HG02763 (cell line): ENCODE measurements at regions not wholly inside any gene's neighbourhood (a gene's known extent, or its start where the extent isn't known, plus 50 kb on each side); places are given as distances from the start of the nearest gene placed in this dataset.
"Not testable (repeated sequence)": the region's sequence is repeated elsewhere in the genome, so short reads cannot be mapped to it uniquely, and the experiment has no call there.

Source experiments
- ATAC-seq: cut with Tn5 transposase; IDR thresholded peaks from one replicate; pipeline ENCODE4 v1.9.1; 2021; ENCODE audit warnings: mild to moderate bottlenecking, moderate library complexity; ENCODE audit not compliant: unreplicated experiment

DNA sequence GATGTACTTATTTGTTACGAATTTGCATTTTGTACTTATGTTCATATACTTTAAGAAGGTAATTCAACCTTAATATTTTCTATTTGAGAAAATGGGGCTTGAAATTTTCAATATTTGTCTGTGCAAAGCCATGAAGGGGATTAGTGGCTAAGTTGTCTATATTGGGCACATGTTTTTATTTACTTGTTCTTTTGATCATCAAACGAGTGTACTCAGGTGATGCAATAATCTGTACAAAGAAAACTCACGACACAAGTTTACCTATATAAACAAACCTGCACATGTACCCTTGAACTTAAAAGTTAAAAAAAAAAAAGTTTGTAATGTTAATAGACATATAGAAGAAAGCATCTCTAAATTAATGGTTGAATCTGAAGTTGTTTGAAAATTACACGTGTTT, 658.9 kb upstream of the SYT4 start:
- no peak for ATAC-seq

DNA sequence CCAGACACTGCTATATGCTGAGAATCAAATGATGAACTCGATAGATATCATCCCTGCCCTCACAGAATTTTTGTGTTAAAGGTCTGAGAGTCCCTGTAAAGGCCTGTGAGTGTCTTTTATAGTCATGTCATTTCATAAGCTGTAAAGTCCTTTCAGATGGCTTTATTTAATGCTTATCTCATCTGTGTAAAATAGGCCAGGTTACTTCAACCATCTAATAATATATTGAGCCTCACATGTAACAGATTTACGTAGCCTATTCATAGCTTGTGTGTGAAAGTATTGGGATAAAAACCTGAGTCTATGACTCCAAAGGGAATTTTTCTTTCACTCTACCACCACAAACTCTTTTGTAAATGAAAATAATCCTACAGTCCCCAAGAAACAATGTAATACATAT, 672.0 kb upstream of the SYT4 start:
- no peak for ATAC-seq

DNA sequence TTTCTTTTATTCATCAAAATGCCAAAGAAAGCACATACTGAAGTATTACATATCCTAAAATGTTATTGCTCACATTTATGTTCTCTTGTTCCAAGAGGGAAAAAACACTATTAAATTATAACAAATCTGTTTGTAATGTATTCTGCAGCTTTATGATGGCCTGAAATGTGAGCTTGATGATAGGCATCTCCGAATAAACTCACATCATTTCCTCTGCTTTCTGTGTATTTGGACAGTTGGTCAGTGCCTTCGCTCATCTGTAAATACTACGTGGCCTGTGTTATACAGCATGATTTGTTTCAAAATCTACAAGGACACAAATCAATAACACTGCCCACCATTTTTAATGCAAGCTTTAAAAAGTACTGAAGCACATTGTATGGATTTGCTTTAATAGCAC, 672.8 kb upstream of the SYT4 start:
- ATAC-seq = no peak

DNA sequence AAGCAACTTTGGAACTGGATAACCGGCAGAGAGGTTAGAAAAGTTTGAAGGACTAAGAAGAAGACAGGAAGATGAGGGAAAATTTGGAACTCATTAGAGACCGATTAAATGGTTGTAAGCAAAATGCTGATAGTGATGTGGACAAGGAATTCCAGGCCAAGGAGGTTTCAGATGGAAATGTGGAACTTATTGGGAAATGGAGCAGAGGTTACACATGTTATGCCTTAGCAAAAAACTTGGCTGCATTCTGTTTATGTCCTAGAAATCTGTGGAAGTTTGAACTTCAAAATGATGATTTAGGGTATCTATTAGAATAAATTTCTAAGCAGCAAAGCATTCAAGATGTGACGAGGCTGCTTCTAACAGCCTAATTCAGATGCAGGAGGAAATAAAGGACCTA, 675.1 kb upstream of the SYT4 start:
- ATAC-seq = no peak

DNA sequence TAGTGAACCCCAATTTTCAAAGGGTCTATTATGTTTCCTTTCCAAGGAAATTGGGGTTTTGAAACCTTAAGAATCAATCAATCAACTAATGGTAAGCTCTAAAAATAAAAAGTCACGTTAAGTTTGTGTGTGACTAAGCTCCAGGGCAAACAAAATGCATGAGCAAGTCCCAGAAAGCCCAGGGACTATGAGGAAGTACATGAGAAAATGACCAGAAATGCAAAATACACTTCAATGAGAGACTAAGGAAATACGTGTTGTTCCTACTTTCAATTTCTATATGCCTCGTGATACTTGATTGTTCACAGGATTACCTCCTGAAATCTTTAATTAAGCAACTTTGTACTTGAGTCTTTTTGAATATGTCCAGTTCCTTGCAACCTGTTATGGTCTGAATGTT, 684.4 kb upstream of the SYT4 start:
- ATAC-seq = no peak

DNA sequence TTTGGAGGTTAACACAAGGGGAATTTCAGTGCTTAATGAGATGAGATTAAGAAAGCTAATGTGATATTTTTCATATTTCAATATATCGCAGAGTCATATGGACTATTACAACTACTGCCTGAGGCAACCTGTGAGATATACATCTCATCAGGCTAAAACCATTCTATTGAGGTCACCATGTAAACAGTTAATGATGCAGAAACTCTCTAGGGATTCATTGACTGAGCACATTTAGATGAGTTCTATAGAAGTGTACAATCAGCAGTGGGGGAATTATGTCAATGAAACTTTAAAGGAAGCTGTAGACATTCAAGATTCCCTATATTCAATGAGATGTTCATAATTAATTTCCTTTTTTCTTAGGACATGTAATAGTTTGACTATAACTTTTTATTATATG, 687.4 kb upstream of the SYT4 start:
- ATAC-seq = no peak

DNA sequence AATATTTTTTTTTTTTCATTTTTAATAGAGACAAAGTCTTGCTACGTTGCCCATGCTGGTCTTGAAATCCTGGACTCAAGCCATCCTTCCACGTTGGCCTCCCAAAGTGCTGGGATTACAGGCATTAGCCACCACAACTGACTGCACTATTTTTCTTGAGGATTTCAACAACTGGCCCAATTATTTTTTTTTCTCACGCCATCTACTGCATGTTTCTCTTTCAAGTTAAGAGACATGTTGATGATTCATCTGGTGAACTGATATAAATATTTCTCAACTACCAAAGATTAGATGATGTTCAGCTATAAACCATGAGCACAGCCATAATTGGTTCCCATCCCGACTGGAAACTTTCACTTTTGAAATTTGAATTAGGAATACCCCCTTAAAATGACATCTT, 688.4 kb upstream of the SYT4 start:
- ATAC-seq = no peak

DNA sequence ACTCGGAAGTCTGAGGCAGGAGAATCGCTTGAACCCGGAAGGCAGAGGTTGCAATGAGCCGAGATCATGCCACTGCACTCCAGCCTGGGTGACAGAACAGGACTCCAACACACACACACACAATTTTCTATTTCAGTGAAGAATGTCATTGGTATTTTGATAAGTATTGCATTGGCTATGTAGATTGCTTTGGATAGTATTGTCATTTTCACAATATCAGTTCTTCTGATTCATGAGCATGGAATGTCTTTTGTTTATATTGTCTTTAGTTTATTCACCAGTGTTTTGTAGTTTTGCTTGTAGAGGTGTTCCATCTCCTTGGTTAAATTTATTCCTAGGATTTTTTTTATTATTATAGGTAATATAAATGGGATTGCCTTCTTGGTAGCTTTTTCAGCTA, 693.4 kb upstream of the SYT4 start:
- ATAC-seq = no peak

DNA sequence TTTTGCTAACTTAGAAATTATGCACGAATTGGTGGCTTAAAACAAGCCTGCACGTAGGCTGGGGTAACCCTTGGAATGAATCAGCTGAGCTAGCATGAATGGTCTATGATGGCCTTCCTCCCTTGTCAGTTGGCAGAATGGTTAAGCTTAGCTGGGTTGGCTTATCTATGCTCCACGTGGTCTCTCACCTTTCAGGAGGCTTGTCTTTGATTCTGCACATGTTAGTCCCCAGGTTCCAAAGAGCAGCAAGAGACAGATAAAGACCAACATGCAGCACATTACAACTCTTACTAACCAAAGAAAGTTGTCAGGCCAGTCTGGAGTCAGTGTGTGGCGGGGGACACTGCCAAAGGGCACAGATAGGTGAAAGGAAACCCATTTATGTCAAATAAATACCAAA, 700.9 kb upstream of the SYT4 start:
- no peak for ATAC-seq

DNA sequence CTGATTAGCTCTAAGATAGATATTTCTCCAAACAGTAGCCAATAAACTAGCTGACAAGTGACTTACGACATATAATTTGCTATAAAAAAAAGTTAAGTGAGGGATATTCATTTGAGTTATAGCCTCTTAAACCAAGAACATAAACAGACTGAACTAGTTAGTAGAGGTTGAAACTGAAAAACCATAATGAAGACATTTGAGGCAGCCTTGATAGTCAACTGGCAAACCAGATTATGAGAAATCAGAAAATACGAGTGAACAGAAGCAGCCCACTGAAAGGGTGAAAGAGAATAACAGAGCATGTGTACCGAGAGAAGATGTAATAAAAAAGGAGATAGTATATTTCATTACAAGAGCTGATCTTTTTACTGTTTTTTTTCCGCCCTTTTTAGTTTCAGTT, 698.1 kb upstream of the SETBP1 start:
- no peak for ATAC-seq

DNA sequence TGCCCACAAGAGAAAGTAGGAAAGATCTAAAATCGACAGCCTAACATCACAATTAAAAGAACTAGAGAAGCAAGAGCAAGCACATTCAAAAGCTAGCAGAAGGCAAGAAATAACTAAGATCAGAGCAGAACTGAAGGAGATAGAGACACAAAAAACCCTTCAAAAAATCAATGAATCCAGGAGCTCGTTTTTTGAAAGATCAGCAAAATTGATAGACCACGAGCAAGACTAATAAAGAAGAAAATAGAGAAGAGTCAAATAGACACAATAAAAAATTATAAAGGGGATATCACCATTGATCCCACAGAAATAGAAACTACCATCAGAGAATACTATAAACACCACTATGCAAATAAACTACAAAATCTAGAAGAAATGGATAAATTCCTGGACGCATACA, 693.6 kb upstream of the SETBP1 start:
- ATAC-seq = not testable (repeated sequence)

DNA sequence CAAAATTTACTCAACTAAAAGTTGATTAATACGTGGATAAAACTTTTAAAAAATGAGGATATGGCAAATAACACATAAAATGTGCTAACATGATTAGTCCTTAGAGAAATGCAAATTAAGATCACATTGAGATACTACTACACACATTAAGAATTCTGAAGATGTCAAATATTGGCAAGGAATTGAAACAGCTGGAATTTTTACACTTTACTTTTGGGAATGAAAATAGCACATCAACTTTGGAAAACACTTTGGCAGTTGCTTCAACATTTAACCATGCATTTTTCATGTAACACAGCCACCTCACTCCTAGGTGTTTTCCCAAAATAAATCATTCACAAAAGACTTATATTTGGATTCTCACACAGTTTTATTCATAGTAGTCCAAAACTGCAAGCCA, 687.9 kb upstream of the SETBP1 start:
- no peak for ATAC-seq

DNA sequence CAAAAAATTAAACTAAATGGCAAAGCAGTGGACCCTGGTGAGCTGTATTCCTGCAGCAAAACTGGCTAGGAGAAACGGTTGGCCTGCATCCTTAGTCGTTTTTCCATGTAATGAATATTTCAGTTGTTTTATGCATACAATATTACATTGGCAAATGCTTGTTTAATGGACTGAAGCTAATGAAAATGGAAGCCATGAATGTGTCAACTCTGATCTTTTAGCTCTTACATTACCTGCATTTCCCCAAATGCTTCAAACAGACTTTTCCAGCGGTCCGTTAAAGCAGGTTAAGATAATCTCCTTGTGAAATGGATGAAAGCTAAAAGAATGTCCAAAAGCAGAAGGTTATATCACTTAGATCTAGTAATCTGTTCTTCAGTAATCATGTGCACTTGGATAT, 686.3 kb upstream of the SETBP1 start:
- no peak for ATAC-seq

DNA sequence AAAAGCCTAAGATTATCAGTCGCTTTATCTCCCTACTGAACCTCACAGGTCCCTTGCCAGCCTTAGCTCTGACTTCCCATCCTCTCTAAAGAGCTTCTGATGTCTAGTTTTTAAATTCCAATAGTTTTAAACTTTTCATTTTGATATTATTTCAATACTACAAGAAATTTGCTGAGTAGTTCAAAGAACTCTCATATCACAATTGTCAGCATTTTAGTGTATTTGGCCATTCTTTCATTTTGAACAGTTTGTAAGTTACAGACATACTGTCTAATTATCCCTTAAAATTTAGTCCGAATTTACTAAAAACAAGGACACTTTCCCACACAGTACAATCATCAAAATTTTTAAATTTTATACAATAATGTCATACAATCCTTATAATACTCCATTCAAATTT, 666.8 kb upstream of the SETBP1 start:
- no peak for ATAC-seq

DNA sequence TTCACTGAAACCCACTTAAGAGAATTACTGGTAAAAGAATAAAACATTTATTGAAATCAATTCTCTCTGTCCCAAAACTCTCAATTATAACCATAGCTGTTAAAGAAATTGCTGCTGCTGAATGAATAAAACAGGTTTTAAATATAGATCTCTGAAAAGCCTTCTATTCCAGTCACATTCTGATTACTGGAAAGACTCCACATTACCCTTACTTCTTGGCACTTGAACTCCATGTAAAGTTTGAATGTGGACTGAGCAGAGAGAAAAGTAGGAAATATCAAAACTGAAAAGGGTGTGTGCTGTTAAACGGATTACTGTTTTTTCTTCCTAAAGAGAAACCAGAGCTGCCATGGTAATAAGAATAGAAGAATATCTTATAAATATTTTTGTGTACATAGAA, 655.3 kb upstream of the SETBP1 start:
- ATAC-seq = no peak

DNA sequence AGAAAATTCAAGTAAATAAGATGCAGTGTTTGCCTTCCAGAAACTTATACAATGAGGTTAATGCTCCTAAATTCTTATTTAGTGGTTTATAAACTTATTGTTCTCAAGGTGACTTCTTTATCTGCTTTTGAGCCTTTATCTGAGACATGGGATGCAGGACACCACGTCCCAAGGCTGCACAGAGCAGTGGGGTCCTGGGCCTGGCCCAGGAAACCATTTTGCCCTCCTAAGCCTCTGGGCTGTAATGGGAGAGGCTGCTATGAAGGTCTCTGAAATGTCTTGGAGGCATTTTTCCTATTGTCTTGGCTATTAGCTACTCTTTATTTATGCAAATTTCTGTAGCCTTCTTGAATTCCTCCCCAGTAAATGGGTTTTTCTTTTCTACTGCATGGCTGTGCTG, 652.6 kb upstream of the SETBP1 start:
- no peak for ATAC-seq

DNA sequence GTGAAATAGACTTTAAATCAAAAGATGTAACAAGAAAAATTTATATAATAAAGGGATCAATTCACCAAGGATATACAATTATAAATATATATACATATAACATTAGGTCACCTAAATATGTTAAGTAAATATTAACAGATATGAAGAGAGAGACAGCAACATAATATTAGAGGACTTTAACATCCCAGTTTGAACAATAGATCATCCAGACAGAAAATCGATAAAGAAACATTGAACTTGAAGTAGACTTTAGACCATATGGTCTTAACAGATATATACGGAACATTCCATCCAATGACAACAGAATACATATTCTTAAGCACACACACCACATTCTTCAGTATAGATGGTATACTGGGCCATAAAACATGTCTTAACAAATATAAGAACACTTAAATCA, 649.6 kb upstream of the SETBP1 start:
- no peak for ATAC-seq

DNA sequence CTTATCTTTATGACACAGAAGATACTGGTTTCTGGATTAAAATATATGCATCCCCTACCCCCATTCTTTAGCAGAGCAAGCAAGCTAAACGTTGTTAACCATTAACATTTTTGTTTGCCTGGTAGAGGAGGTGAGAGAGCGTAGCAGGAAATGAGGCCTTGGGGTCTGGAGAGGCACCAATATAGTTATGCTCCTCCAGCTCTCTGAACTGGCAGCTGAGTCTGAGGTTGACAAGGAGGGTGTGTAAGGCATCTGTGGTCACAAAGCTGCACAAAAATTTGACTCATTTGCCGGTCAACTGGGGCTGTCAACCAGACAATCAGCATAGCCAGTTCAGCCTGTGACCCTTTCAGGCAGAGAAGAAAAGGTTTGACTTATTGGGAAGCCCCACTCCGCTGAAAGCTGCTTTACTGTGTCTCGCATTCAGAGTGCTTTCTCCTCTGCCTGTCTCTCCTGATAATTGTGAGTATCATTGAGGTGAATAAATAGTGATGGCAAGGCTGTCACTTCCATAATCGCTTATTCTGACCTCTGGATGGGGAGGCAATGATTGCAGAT, 647.5 kb upstream of the SETBP1 start:
- peak; percentile 63 for ATAC-seq

DNA sequence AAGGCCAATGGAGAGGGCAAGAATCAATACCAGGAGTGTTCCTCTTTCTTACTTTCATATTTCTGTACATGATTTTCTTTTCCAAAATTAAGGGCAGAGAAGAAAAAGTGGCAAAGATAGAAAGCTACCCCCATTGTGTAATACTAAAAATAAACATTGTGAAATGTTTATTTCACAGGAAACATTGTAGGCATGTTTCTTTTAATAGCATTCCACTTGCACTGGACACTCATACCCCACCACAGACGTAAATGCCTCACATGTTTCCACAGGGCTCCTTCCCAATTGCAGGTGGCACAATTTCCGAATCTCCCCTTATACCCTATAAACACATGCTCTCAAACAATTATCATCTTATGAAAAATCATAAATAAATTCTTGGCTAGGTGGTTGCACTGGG, 645.1 kb upstream of the SETBP1 start:
- ATAC-seq = no peak

DNA sequence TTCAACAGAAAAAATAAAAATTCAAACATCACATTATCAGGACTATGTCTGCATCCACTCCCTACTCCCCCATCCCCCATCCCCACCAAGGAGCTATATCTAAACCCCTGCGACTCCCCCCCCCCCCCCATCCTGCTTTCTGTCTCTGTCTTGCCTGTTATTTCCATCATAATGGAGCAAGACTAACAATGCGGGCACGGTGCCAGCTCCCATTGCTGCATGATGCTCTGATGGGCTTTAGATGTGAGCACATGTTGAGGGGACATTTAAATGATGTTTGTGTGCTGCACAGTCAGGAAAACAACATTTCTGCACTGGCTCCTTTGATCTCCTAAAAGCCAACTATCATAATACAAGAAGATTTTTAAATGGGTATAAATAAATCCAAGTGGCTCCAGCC, 644.2 kb upstream of the SETBP1 start:
- no peak for ATAC-seq

DNA sequence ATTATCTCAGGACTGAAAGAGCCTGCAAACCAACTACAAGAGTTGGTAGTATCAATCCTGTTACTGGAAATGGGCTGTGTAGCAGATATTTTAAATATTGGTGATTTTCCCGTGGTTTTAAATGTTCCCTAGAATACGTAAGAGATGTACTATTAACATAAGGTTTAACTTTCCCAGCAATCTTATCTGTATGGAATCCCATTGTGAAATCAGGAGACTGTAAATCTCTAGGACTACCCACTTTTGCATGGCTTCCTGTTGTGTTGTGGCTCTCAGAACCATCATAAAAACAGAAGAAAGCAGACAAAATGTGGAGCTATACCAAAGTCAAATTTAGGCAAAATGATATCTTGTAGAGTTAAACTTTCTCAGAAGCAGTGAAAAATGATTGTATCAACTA, 641.5 kb upstream of the SETBP1 start:
- no peak for ATAC-seq

DNA sequence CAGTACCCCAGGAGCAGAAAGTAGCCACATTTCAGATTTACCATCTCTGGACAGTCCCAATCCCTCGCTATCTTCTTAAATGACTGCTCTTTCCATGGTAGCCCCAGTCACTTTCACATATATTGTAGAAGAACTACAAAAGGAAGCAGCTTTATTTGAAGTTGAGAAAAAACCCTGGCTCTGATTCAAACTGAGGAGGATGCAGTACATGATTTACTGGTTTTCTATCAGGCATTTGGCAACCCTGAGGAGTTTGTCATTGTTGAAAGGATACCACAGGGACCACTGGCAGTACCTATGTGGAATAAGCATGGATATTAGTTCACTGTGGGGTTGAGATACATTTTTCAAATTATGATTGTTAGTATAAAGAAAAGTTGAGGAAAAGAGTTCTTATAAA, 640.9 kb upstream of the SETBP1 start:
- ATAC-seq = no peak

DNA sequence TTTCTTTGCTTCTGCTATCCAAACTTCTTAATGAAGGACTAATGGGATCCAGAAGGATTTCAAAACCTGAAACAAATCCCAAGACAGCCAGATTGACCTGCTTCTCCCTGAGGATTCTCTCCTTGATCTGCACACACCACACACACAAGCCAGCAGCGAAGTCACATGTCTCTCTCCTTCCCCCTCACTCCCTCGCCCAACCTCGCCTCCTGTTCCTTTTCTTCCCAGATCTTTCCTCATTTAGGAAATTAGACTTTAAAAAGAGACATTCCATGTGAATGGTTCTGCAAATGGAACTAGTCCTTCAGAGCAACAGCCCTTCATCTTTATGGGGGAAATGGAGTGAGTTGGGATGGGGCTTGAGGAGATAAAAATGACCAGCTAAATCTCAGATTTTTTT, 639.1 kb upstream of the SETBP1 start:
- no peak for ATAC-seq

DNA sequence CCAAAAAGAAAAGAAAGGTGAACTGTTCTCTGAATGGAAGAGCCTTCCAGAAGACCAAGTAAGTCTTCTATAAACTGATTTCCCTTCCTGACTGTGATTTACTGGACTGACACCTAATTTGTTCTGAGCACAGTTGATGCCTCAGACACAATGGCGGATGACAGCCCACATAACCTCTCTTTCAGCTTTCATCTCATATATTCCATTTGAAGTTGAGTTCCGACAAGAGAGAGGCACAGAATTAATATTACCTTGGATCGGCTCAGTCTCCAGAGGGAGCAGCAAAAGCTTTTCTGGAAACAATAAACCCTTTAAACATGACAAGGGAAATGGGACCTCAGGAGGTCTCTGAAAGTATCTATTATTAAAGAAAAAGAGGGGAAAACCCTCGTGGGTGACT, 638.7 kb upstream of the SETBP1 start:
- no peak for ATAC-seq
